ENCODE measurements at regions not wholly inside any gene's neighbourhood (a gene's known extent, or its start where the extent isn't known, plus 50 kb on each side); places are given as distances from the start of the nearest gene placed in this dataset.

DNA sequence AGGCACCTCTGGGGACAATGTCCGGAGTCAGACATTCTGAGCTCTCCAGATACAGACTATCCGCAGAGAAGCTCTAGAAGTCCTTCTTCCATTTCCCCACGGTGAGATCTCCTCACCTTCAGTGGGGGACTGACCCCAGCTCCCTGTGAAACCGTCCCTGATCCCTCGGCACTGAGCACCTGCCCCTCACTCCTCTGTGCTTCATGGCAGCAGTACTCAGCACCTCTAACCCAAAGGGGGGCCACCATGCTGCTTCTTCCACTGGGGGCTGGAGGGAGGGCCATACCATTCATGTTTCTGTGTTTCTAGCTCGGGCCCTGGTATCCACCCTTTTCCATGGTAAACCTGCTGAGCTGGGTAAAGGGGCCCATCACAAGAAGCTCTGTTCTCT, 321.7 kb downstream of the BRD1 start:
- H3K27ac ChIP-seq = no peak overlapping the region
- TF ChIP-seq ZFX (IDR thresholded peaks at IDR 0.05; ENCODE audit: borderline replicate concordance) (no peak), CTCF (IDR thresholded peaks at IDR 0.05) (no peak)

- no peak for TF ChIP-seq ZFX (IDR thresholded peaks at IDR 0.05; ENCODE audit: borderline replicate concordance)
- no peak for TF ChIP-seq CTCF (IDR thresholded peaks at IDR 0.05)
- H3K27ac ChIP-seq = no peak overlapping the region
These were observed 322.2 kb downstream of the BRD1 start for GRCh38 chr22:49505337-49506009.

DNA sequence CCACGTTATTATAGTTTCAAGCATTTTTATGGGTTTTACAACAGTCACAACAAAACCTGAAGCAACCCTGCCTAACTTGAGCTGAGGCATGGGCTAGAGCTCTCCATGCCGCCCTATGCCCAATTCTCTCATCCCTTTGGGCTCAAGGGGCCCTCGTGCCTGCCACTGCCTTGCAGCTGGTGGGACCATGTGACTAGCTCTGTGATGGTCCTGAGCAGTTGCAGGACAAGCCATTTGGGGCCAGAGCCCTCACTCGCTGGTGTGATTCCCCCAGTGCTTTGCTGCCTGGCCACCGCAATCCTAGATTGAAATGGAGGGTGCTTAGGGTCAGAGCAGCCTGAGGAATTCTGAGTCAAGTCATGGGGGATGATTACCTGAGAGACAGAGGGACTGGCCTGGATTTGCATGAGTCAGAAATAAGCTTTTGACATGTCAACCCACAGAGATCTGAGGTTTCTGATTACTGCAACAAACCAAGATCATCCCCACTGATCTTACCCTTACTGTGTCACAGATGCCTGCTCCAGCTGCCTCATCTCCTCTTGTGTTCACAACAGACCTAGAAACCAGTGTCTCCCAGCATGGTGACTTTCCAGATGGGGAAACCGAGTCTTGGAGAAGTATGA, 323.7 kb downstream of the BRD1 start:
- no peak overlapping the region for H3K27ac ChIP-seq
- no peak for TF ChIP-seq ZFX (IDR thresholded peaks at IDR 0.05; ENCODE audit: borderline replicate concordance)
- TF ChIP-seq CTCF (IDR thresholded peaks at IDR 0.05) = no peak

DNA sequence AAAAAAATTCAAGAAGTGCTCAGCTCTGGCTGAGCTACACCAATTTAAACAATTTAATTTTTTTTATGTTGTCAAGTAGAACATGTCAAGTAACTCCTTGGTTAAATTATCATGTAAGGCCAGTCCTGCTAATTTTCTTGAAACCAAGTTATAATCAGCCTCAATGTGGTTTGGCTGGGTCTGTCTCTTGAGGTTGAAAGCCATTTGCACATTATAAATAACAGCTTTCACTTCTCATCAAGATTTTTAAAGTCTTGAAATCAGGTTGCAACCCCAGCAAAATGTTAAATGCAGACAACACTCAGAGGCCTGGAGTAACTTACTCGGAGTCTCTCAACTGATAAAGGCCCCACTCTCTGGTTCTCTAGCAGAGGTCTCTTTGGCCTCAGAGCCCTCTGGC, 324.4 kb downstream of the BRD1 start:
- TF ChIP-seq CTCF (IDR thresholded peaks at IDR 0.05) (no peak), ZFX (IDR thresholded peaks at IDR 0.05; ENCODE audit: borderline replicate concordance) (no peak)
- H3K27ac ChIP-seq = no peak overlapping the region

DNA sequence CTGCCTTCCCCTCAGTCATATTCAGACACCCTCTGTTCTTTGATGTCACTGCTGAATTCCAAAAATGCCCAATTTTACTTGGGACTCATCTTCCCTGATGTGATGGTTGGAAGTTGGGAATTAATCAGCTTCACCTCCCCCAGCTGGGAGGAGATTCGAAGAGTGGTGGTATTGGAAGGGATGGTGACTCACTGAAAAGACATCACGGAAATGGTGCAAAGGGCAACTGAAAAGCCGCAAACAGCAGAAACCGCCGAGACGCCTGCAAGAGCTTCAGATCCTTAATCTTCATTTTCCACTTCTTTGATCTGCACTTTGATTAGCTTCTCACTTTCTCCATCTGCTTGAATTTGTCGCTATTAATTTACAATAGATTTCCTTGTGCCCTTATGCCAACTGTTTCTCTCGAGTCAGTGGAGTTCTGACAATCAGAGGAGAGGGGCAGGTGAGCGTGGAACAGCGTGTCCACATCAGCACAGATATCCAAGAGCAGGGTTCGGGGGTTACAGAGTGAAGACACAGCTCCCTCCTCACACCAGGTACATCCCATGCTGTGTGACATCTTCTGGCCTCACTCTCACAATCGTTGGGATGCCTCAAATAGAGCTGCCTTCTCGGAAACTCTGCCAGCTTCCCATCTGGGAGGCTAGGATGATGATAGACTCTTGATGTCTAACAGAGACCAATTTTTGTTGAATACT, 325.4 kb downstream of the BRD1 start:
- no peak overlapping the region for H3K27ac ChIP-seq
- no peak for TF ChIP-seq CTCF (IDR thresholded peaks at IDR 0.05)
- TF ChIP-seq ZFX (IDR thresholded peaks at IDR 0.05; ENCODE audit: borderline replicate concordance) = no peak

- TF ChIP-seq ZFX (IDR thresholded peaks at IDR 0.05; ENCODE audit: borderline replicate concordance) = no peak
- TF ChIP-seq CTCF (IDR thresholded peaks at IDR 0.05) = no peak
These were observed 326.7 kb downstream of the BRD1 start for GRCh38 chr22:49500942-49501395.

GRCh38 chr22:49500076-49500460, 327.6 kb downstream of the BRD1 start:
- no peak overlapping the region for H3K27ac ChIP-seq
- TF ChIP-seq ZFX (IDR thresholded peaks at IDR 0.05; ENCODE audit: borderline replicate concordance) (no peak), CTCF (IDR thresholded peaks at IDR 0.05) (no peak)

More at GRCh38 chr22:49500942-49501395, 326.7 kb downstream of the BRD1 start:
- H3K27ac ChIP-seq = no peak overlapping the region
